Glutamatergic neuron (in vitro differentiated cells): ENCODE measurements at regions not wholly inside any gene's neighbourhood (a gene's known extent, or its start where the extent isn't known, plus 50 kb on each side); places are given as distances from the start of the nearest gene placed in this dataset.

Source experiments
- DNase-seq: peaks from one replicate; pipeline ENCODE4 v3.0.0; 2022
- H3K27ac Mint-ChIP-seq: one replicate; pipeline ENCODE4 v1.8.0; 2020; ENCODE audit warnings: mild to moderate bottlenecking, mixed read lengths, inconsistent platforms; ENCODE audit not compliant: unreplicated experiment
- H3K27me3 Mint-ChIP-seq: one replicate; pipeline ENCODE4 v1.8.0; 2020; ENCODE audit warnings: mild to moderate bottlenecking, moderate library complexity, mixed read lengths, inconsistent platforms; ENCODE audit not compliant: unreplicated experiment
- H3K36me3 Mint-ChIP-seq: one replicate; pipeline ENCODE4 v1.8.0; 2020; ENCODE audit warnings: mild to moderate bottlenecking, mixed read lengths, inconsistent platforms; ENCODE audit not compliant: unreplicated experiment
- H3K4me1 Mint-ChIP-seq: one replicate; pipeline ENCODE4 v1.8.0; 2020; ENCODE audit warnings: mild to moderate bottlenecking, low read depth, mixed read lengths, inconsistent platforms; ENCODE audit not compliant: unreplicated experiment
- H3K4me3 Mint-ChIP-seq: one replicate; pipeline ENCODE4 v1.8.0; 2020; ENCODE audit warnings: mild to moderate bottlenecking, mixed read lengths, inconsistent platforms; ENCODE audit not compliant: unreplicated experiment
- H3K9me3 Mint-ChIP-seq: one replicate; pipeline ENCODE4 v1.8.0; 2020; ENCODE audit warnings: mild to moderate bottlenecking, moderate library complexity, mixed read lengths, inconsistent platforms; ENCODE audit not compliant: unreplicated experiment
- CTCF ChIP-seq: fragments of 200-600 bp; sonication (generic); IDR thresholded peaks from one replicate; pipeline ENCODE4 v1.5.0; 2021; ENCODE audit not compliant: partially characterized antibody, unreplicated experiment

DNA sequence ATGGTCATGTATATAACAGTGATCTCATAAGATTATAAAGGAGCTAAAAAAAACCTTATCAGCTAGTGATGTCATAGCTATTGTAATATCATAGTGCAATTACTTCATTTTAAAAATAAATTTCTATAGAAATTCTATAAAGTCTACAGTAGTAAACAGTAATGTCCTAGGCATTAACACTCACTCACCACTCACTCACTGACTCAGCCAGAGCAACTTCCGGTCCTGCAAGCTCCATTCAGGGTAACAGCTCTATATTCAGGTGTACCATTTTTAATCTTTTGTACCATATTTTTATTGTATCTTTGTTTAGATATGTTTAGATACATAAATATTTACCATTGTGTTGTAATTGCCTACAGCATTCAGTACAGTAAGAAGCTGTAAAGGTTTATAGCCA, 524.4 kb upstream of the CDH5 start:
- H3K4me1 Mint-ChIP-seq, result no peaks in the 10 kb centered on the region
- no peaks in the 10 kb centered on the region for H3K27me3 Mint-ChIP-seq
- no peak for TF ChIP-seq CTCF
- H3K9me3 Mint-ChIP-seq, result no peaks in the 10 kb centered on the region
- no peak overlapping the region for H3K27ac Mint-ChIP-seq
- no peak overlapping the region for H3K4me3 Mint-ChIP-seq
- H3K36me3 Mint-ChIP-seq, result no peaks in the 10 kb centered on the region
- no peak for DNase-seq

GRCh38 chr16:65838001-65838400, 528.5 kb upstream of the CDH5 start:
- Mint-ChIP-seq H3K9me3 (no peaks in the 10 kb centered on the region), H3K27me3 (no peaks in the 10 kb centered on the region), H3K4me3 (no peak overlapping the region), H3K36me3 (no peaks in the 10 kb centered on the region), H3K4me1 (no peaks in the 10 kb centered on the region), H3K27ac (no peak overlapping the region)
- DNase-seq, result no peak
- TF ChIP-seq CTCF, result no peak

- no peak for DNase-seq
- TF ChIP-seq CTCF, result no peak
- no peak overlapping the region for H3K27ac Mint-ChIP-seq
- H3K36me3 Mint-ChIP-seq, result no peaks in the 10 kb centered on the region
- H3K9me3 Mint-ChIP-seq, result no peaks in the 10 kb centered on the region
- H3K4me3 Mint-ChIP-seq, result no peak overlapping the region
- H3K27me3 Mint-ChIP-seq, result no peaks in the 10 kb centered on the region
- H3K4me1 Mint-ChIP-seq, result peaks cover 4% of the 10 kb centered on the region
These were observed 529.0 kb upstream of the CDH5 start for GRCh38 chr16:65837464-65837863.

GRCh38 chr16:65834688-65835087, 531.8 kb upstream of the CDH5 start:
- no peak for TF ChIP-seq CTCF
- peaks cover 9% of the 10 kb centered on the region for H3K4me1 Mint-ChIP-seq
- no peaks in the 10 kb centered on the region for H3K9me3 Mint-ChIP-seq
- no peaks in the 10 kb centered on the region for H3K27me3 Mint-ChIP-seq
- H3K36me3 Mint-ChIP-seq, result no peaks in the 10 kb centered on the region
- no peak for DNase-seq
- H3K4me3 Mint-ChIP-seq, result no peak overlapping the region
- no peak overlapping the region for H3K27ac Mint-ChIP-seq

- Mint-ChIP-seq H3K4me1 (peaks cover 9% of the 10 kb centered on the region), H3K27ac (no peak overlapping the region), H3K9me3 (no peaks in the 10 kb centered on the region), H3K27me3 (no peaks in the 10 kb centered on the region), H3K4me3 (no peak overlapping the region), H3K36me3 (no peaks in the 10 kb centered on the region)
- no peak for DNase-seq
- TF ChIP-seq CTCF, result no peak
These were observed 533.2 kb upstream of the CDH5 start for GRCh38 chr16:65833171-65833871.
